GM20000 (cell line): ENCODE measurements at regions not wholly inside any gene's neighbourhood (a gene's known extent, or its start where the extent isn't known, plus 50 kb on each side); places are given as distances from the start of the nearest gene placed in this dataset.
"Not testable (repeated sequence)": the region's sequence is repeated elsewhere in the genome, so short reads cannot be mapped to it uniquely, and the experiment has no call there.

Experiments
- DNase-seq: peaks from one replicate; pipeline ENCODE4 v3.0.0; 2012; ENCODE audit warnings: low spot score
- CTCF ChIP-seq: IDR thresholded peaks from 2 replicates; pipeline ENCODE4 v1.5.1; 2012; ENCODE audit warnings: mild to moderate bottlenecking, control low read depth; ENCODE audit errors: extremely low read depth, missing control alignments

- no peak for DNase-seq
- no peak for TF ChIP-seq CTCF
Measured at GRCh38 chr5:174556756-174557155, 167.6 kb upstream of the MSX2 start.

- no peak for TF ChIP-seq CTCF
- no peak for DNase-seq
Measured at GRCh38 chr5:174558190-174558589, 166.2 kb upstream of the MSX2 start.

GRCh38 chr5:174559141-174559540 lies 165.2 kb upstream of the MSX2 start:
- no peak for TF ChIP-seq CTCF
- DNase-seq, result no peak

- no peak for TF ChIP-seq CTCF
- DNase-seq, result no peak
Measured at GRCh38 chr5:174559566-174560090, 164.8 kb upstream of the MSX2 start.

- DNase-seq, result no peak
- no peak for TF ChIP-seq CTCF
Measured at GRCh38 chr5:174560861-174561260, 163.5 kb upstream of the MSX2 start.

- DNase-seq, result not testable (repeated sequence)
Measured at GRCh38 chr5:174563040-174563439, 161.3 kb upstream of the MSX2 start.

GRCh38 chr5:174563899-174564298 lies 160.5 kb upstream of the MSX2 start:
- no peak for TF ChIP-seq CTCF
- DNase-seq, result no peak

GRCh38 chr5:174567506-174568141 lies 156.8 kb upstream of the MSX2 start:
- no peak for TF ChIP-seq CTCF
- no peak for DNase-seq
